Pancreas (tissue), 10 donors: ENCODE measurements at regions not wholly inside any gene's neighbourhood (a gene's known extent, or its start where the extent isn't known, plus 50 kb on each side); places are given as distances from the start of the nearest gene placed in this dataset.

Experiments
- ATAC-seq, 4 donors: fragments of 200-7000 bp; cut with Tn5 transposase; one replicate each; pipeline versions ENCODE4 v1.8.0 to v1.9.1; 2020; ENCODE audit warnings: mild to moderate bottlenecking in 4 of 4, moderate library complexity in 4 of 4
- DNase-seq, 6 donors: peaks; one replicate each; pipeline ENCODE4 v3.0.0-alpha.2; 2020
- FAIRE-seq: peaks from 2 replicates; lab custom pipeline; 2012; peaks lifted over from hg19 to GRCh38; lab: Jason Lieb, UNC
- H3K27ac ChIP-seq, 4 donors: fragments of 200-600 bp; sonication (generic); 1 replicate in 3 of 4; 2 replicates in 1 of 4; pipeline versions ENCODE4 v1.5.0 to v1.8.0; 2020
- H3K27me3 ChIP-seq, 4 donors: fragments of 200-600 bp; one replicate each; pipeline ENCODE4 v1.8.0; 2021
- H3K36me3 ChIP-seq, 3 donors: fragments of 200-600 bp; sonication (generic) in 1 of 3; one replicate each; pipeline versions ENCODE4 v1.5.0 to v1.8.0; 2020 to 2021
- H3K4me1 ChIP-seq, 3 donors: fragments of 200-600 bp; one replicate each; pipeline ENCODE4 v1.8.0; 2021
- H3K4me3 ChIP-seq, 4 donors: fragments of 200-600 bp; sonication (generic) in 2 of 4; one replicate each; pipeline versions ENCODE4 v1.5.0 to v1.8.0; 2020 to 2021
- H3K9me3 ChIP-seq, 4 donors: fragments of 200-600 bp; one replicate each; pipeline ENCODE4 v1.8.0; 2021
- CTCF ChIP-seq, 4 donors: fragments of 200-600 bp; sonication (generic) in 3 of 4; IDR thresholded peaks; one replicate each; pipeline versions ENCODE4 v1.5.0 to v1.8.0; 2021; ENCODE audit warnings: antibody characterized with exemption in 4 of 4
- WGBS, 2 donors: extraction: QIAGEN DNeasy Blood & Tissue Kit; methylation state at CpG; one replicate each; pipeline ENCODE4 v1.1.7; 2013; 5-methylcytosine and 5-hydroxymethylcytosine counted together
- intact Hi-C, 3 donors: fragments of 100-400 bp; cut with DNase I; formaldehyde crosslinking; loops; one replicate each; pipeline versions ENCODE4 v1.11.1 to v1.14.2; 2022
- donor health status: healthy with polysubstance abuse.
- donor health status: DM: no; HTN: no; CAD: no; lungs with moderate emphysema.
- donor health status: DM: no; HTN: no; CAD: no.
- donor health status: control.
- donor health status: control.
- donor health status: Bipolar disorder and iron deficiency.
- donor health status: DM: yes; HTN: yes; CAD: no.
- donor health status: DM: no; HTN: no; CAD: no.
- donor health status: DM: no; HTN: no; CAD: no.
- donor health status: DM: yes; HTN: yes; CAD: no.

- Histone ChIP-seq H3K27ac (no peak overlapping the region), H3K4me1 (no peaks in the 10 kb centered on the region), H3K9me3 (no peaks in the 10 kb centered on the region), H3K27me3 (no peaks in the 10 kb centered on the region), H3K4me3 (no peak overlapping the region), H3K36me3 (no peaks in the 10 kb centered on the region)
- intact Hi-C loops: no loop called here
- WGBS, 2 donors: 69 to 78% methylated on average over 2 of the region's 2 CpGs
- FAIRE-seq (no peak), DNase-seq (no peak), ATAC-seq (no peak)
- TF ChIP-seq CTCF (IDR thresholded peaks at IDR 0.05): no peak
Observed at GRCh38 chr5:159713773-159714172, 202.5 kb upstream of the ADRA1B start.

- Histone ChIP-seq H3K36me3 (no peaks in the 10 kb centered on the region), H3K4me1 (no peaks in the 10 kb centered on the region), H3K4me3 (no peak overlapping the region), H3K9me3 (no peaks in the 10 kb centered on the region), H3K27ac (no peak overlapping the region), H3K27me3 (no peaks in the 10 kb centered on the region)
- TF ChIP-seq CTCF (IDR thresholded peaks at IDR 0.05): no peak
- ATAC-seq (no peak), FAIRE-seq (no peak), DNase-seq (no peak)
- 46 to 57% methylated on average over 4 of the region's 4 CpGs for WGBS, 2 donors
- intact Hi-C loops: no loop called here
Observed at GRCh38 chr5:159725475-159725874, 190.8 kb upstream of the ADRA1B start.

GRCh38 chr5:159727167-159727566 is 189.1 kb upstream of the ADRA1B start:
- TF ChIP-seq CTCF (IDR thresholded peaks at IDR 0.05): no peak
- Histone ChIP-seq H3K27me3 (no peaks in the 10 kb centered on the region), H3K4me1 (no peaks in the 10 kb centered on the region), H3K4me3 (no peak overlapping the region), H3K36me3 (no peaks in the 10 kb centered on the region), H3K9me3 (no peaks in the 10 kb centered on the region), H3K27ac (no peak overlapping the region)
- ATAC-seq (no peak), DNase-seq (no peak), FAIRE-seq (no peak)
- WGBS, 2 donors: 64 to 68% methylated on average over 1 of the region's 1 CpG
- intact Hi-C loops: no loop called here

GRCh38 chr5:159730285-159730684 is 186.0 kb upstream of the ADRA1B start:
- Histone ChIP-seq H3K9me3 (no peaks in the 10 kb centered on the region), H3K27ac (no peak overlapping the region), H3K36me3 (no peaks in the 10 kb centered on the region), H3K27me3 (no peaks in the 10 kb centered on the region), H3K4me1 (no peaks in the 10 kb centered on the region), H3K4me3 (no peak overlapping the region)
- FAIRE-seq (no peak), DNase-seq (no peak), ATAC-seq (no peak)
- WGBS, 2 donors: 68 to 85% methylated on average over 1 of the region's 1 CpG
- intact Hi-C loops: no loop called here
- TF ChIP-seq CTCF (IDR thresholded peaks at IDR 0.05): no peak

GRCh38 chr5:159732220-159732619 is 184.1 kb upstream of the ADRA1B start:
- no peak overlapping the region for H3K4me3 ChIP-seq
- FAIRE-seq: no peak
- DNase-seq: no peak
- no peaks in the 10 kb centered on the region for H3K4me1 ChIP-seq
- TF ChIP-seq CTCF (IDR thresholded peaks at IDR 0.05): no peak
- H3K9me3 ChIP-seq: no peaks in the 10 kb centered on the region
- intact Hi-C loops: no loop called here
- H3K27ac ChIP-seq: no peak overlapping the region
- 60 to 73% methylated on average over 4 of the region's 4 CpGs for WGBS, 2 donors
- no peaks in the 10 kb centered on the region for H3K36me3 ChIP-seq
- no peak for ATAC-seq
- H3K27me3 ChIP-seq: no peaks in the 10 kb centered on the region
